BJ (cell line): ENCODE measurements at regions not wholly inside any gene's neighbourhood (a gene's known extent, or its start where the extent isn't known, plus 50 kb on each side); places are given as distances from the start of the nearest gene placed in this dataset.
"Not testable (repeated sequence)": the region's sequence is repeated elsewhere in the genome, so short reads cannot be mapped to it uniquely, and the experiment has no call there.

ENCODE experiments used
- CTCF ChIA-PET: fragments of 350-600 bp; formaldehyde crosslinking; extraction: SDS; loops from one replicate; lab custom pipeline; 2021; ENCODE audit warnings: antibody characterized with exemption, inconsistent platforms; lab: Yijun Ruan, JAX
- POLR2A ChIA-PET: fragments of 300-600 bp; sonication (Branson Sonifier 250); formaldehyde crosslinking; extraction: SDS; loops from one replicate; lab custom pipeline; 2021; ENCODE audit warnings: antibody characterized with exemption; lab: Charles Lee
- DNase-seq: peaks from one replicate; pipeline ENCODE4 v3.0.0-alpha.2; 2011; ENCODE audit warnings: low read depth
- H3K27me3 ChIP-seq: 2 replicates; pipeline ENCODE4 v1.6.0; 2011; ENCODE audit warnings: low read length; ENCODE audit not compliant: control insufficient read depth, insufficient read depth
- H3K36me3 ChIP-seq: 2 replicates; pipeline ENCODE4 v1.5.1; 2011; ENCODE audit warnings: low read length; ENCODE audit not compliant: control insufficient read depth, insufficient read depth
- H3K4me3 ChIP-seq: 2 replicates; pipeline ENCODE4 v1.5.1; 2011; ENCODE audit warnings: low read depth, mild to moderate bottlenecking, control low read depth, low read length
- TF ChIP-seq, protein P1 (sequence below): IDR thresholded peaks from 2 replicates; pipeline ENCODE4 v1.5.1; 2011; ENCODE audit warnings: low read depth, mild to moderate bottlenecking, control low read depth, inconsistent platforms, low read length, moderate library complexity; ENCODE audit not compliant: insufficient read depth

DNA sequence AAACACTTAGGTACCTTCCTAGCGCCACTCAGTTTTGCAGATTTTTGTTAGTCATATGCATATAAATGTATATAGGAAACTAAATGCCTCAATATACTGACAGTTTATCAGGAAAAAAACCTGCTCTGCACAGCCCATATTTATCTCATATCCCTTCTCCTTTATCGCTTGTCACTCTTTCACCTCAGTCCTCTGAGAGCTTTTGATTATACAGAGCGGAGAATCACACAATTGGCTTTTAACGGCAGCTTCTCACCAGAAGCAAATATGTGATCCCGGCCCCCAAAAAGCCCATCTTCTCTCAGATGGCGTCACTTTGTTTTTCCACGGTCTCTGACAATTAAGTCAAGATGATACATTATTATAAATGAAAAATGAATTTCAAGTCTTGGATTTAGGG, 362.6 kb downstream of the DNAH5 start:
- CTCF ChIA-PET: no interaction called here
- POLR2A ChIA-PET: no interaction called here

DNA sequence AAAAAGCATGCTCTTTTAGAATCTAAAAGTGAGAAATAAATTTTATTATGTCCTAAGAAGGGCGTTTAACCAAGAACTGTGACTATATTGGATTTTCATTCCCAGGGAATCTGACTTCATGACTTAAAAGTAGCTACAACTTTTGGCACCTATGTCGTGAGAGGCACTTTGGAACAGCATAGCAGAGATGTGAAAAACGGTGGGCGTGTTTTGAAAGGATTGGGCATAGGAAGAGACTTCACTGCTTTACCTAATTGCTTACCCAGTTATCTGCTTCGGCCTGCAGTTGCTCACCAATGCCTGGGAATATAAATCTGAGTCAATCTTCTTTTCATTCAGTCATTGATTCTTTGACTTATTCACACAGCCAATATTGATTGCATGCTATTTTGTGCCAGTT, 363.4 kb downstream of the DNAH5 start:
- ChIA-PET POLR2A (no interaction called here), CTCF (no interaction called here)

More for the DNA sequence above, 362.6 kb downstream of the DNAH5 start:
- TF ChIP-seq, protein P1, sequence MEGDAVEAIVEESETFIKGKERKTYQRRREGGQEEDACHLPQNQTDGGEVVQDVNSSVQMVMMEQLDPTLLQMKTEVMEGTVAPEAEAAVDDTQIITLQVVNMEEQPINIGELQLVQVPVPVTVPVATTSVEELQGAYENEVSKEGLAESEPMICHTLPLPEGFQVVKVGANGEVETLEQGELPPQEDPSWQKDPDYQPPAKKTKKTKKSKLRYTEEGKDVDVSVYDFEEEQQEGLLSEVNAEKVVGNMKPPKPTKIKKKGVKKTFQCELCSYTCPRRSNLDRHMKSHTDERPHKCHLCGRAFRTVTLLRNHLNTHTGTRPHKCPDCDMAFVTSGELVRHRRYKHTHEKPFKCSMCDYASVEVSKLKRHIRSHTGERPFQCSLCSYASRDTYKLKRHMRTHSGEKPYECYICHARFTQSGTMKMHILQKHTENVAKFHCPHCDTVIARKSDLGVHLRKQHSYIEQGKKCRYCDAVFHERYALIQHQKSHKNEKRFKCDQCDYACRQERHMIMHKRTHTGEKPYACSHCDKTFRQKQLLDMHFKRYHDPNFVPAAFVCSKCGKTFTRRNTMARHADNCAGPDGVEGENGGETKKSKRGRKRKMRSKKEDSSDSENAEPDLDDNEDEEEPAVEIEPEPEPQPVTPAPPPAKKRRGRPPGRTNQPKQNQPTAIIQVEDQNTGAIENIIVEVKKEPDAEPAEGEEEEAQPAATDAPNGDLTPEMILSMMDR: no peak
- Histone ChIP-seq H3K4me3 (no peak overlapping the region), H3K36me3 (no peaks in the 10 kb centered on the region), H3K27me3 (no peaks in the 10 kb centered on the region)
- DNase-seq: no peak

DNA sequence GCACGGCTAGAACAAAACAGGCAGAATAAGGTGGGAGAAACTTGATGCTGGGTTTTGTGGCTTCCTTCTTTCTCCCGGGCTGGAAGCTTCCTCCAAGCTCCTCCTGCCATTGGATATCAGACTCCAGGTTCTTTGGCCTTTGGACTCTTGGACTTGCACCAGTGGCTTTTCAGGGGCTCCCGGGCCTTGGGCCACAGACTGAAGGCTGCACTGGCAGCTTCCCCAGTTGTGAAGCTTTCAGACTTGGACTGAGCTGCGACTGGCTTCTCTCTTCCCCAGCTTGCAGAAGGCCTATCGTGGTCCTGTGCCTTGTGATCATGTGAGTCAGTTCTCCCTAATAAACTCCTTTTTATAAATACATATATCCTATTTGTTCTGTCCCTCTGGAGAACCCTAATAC, 364.4 kb downstream of the DNAH5 start:
- TF ChIP-seq, protein P1: no peak
- ChIA-PET POLR2A (no interaction called here), CTCF (interaction anchor here (0.7 kb wide), 1 partner anchor 14 kb away, joined by 3 read pairs; no protein-coding TSS in a partner anchor)
- Histone ChIP-seq H3K4me3 (no peak overlapping the region), H3K36me3 (no peaks in the 10 kb centered on the region), H3K27me3 (no peaks in the 10 kb centered on the region)
- DNase-seq: no peak

More for the DNA sequence above, 363.4 kb downstream of the DNAH5 start:
- Histone ChIP-seq H3K36me3 (no peaks in the 10 kb centered on the region), H3K27me3 (no peaks in the 10 kb centered on the region), H3K4me3 (no peak overlapping the region)
- DNase-seq: no peak
- TF ChIP-seq, protein P1: no peak

DNA sequence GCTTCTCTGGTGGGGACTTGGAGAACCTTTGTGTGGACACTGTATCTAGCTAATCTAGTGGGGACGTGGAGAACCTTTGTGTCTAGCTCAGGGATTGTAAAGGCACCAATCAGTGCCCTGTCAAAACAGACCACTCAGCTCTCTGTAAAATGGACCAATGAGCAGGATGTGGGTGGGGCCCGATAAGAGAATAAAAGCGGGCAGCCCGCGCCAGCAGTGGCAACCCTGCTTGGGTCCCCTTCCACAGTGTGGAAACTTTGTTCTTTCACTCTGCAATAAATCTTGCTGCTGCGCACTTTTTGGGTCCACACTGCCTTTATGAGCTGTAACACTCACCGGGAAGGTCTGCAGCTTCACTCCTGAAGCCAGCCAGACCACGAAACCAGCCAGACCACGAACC, 365.4 kb downstream of the DNAH5 start:
- H3K27me3 ChIP-seq, CTCF ChIA-PET, H3K4me3 ChIP-seq, DNase-seq, H3K36me3 ChIP-seq, POLR2A ChIA-PET: not testable (repeated sequence)

DNA sequence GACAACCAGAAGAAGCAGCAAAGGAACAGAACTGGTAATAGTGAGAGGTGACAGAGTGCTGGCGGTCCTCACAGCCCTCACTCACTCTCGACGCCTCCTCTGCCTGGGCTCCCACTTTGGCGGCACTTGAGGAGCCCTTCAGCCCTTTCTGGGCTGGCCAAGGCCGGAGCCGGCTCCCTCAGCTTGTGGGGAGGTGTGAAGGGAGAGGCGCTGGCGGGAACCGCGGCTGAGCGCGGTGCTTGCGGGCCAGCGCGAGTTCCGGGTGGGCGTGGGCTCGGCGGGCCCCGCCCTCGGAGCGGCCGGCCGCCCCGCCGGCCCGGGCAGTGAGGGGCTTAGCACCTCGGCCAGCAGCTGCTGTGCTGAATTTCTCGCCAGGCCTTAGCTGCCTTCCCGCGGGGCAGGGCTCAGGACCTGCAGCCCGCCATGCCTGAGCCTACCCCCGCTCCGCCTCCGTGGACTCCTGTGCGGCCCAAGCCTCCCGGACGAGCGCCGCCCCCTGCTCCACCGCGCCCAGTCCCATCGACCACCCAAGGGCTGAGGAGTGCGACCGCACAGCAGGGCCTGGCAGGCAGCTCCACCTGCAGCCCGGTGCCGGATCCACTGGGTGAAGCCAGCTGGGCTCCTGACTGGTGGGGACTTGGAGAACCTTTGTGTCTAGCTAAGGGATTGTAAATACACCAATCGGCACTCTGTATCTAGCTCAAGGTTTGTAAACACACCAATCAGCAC, 366.0 kb downstream of the DNAH5 start:
- H3K36me3 ChIP-seq, DNase-seq, H3K27me3 ChIP-seq, POLR2A ChIA-PET, H3K4me3 ChIP-seq, CTCF ChIA-PET: not testable (repeated sequence)

DNA sequence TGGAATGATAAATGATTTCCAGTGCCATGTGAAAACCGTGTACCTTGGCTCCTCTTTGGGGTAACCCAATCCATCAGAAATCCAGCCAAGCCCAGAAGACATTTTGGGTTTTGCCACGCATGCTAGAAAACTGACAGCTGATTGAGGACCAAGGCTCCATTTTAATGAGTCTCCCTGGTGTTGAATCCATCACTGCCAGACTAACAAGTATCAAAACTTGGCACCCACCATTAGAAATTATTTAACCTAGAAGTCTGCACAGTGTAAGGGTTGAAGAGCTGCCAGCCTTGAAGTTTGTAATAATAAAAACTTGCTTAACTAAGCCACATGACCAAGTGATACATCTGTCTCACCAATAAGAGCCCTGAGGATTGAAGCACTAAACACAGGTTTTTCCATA, 369.9 kb downstream of the DNAH5 start:
- ChIA-PET POLR2A (no interaction called here), CTCF (no interaction called here)
- no peaks in the 10 kb centered on the region for H3K27me3 ChIP-seq
- no peaks in the 10 kb centered on the region for H3K36me3 ChIP-seq
- no peak overlapping the region for H3K4me3 ChIP-seq
- no peak for DNase-seq
- TF ChIP-seq, protein P1: no peak
